ENCODE measurements at regions not wholly inside any gene's neighbourhood (a gene's known extent, or its start where the extent isn't known, plus 50 kb on each side); places are given as distances from the start of the nearest gene placed in this dataset.
"Not testable (repeated sequence)": the region's sequence is repeated elsewhere in the genome, so short reads cannot be mapped to it uniquely, and the experiment has no call there.

- TF ChIP-seq CTCF (IDR thresholded peaks at IDR 0.05; ENCODE audit: unreplicated experiment), result no peak
- no peaks in the 10 kb centered on the region for H3K36me3 Mint-ChIP-seq
- no peaks in the 10 kb centered on the region for H3K9me3 Mint-ChIP-seq
- no peak for DNase-seq (ENCODE audit: low spot score in 2 of 2, unreplicated experiment in 2 of 2)
- no peak overlapping the region for H3K4me3 Mint-ChIP-seq
- H3K4me1 Mint-ChIP-seq, result no peaks in the 10 kb centered on the region
- H3K27ac Mint-ChIP-seq, result no peak overlapping the region
- H3K27me3 Mint-ChIP-seq (ENCODE audit: low read depth), result peaks cover 3% of the 10 kb centered on the region
Measured at GRCh38 chr6:167420177-167420576, 95.3 kb downstream of the TTLL2 start.

- no peak for DNase-seq (ENCODE audit: low spot score in 2 of 2, unreplicated experiment in 2 of 2)
- Mint-ChIP-seq H3K27me3 (ENCODE audit: low read depth) (peaks cover 3% of the 10 kb centered on the region), H3K4me3 (no peak overlapping the region), H3K27ac (no peak overlapping the region), H3K4me1 (no peaks in the 10 kb centered on the region), H3K9me3 (no peaks in the 10 kb centered on the region), H3K36me3 (no peaks in the 10 kb centered on the region)
- no peak for TF ChIP-seq CTCF (IDR thresholded peaks at IDR 0.05; ENCODE audit: unreplicated experiment)
Measured at GRCh38 chr6:167420858-167421766, 96.2 kb downstream of the TTLL2 start.

GRCh38 chr6:167421944-167422343, 97.1 kb downstream of the TTLL2 start:
- not testable (repeated sequence) for H3K4me3 Mint-ChIP-seq; H3K4me1 Mint-ChIP-seq; H3K27me3 Mint-ChIP-seq (ENCODE audit: low read depth); H3K27ac Mint-ChIP-seq; H3K36me3 Mint-ChIP-seq; DNase-seq (ENCODE audit: low spot score in 2 of 2, unreplicated experiment in 2 of 2); H3K9me3 Mint-ChIP-seq

- no peak for TF ChIP-seq CTCF (IDR thresholded peaks at IDR 0.05; ENCODE audit: unreplicated experiment)
- no peak overlapping the region for H3K27ac Mint-ChIP-seq
- H3K27me3 Mint-ChIP-seq (ENCODE audit: low read depth), result peaks cover 3% of the 10 kb centered on the region
- H3K4me1 Mint-ChIP-seq, result no peaks in the 10 kb centered on the region
- no peaks in the 10 kb centered on the region for H3K9me3 Mint-ChIP-seq
- no peak overlapping the region for H3K4me3 Mint-ChIP-seq
- no peak for DNase-seq (ENCODE audit: low spot score in 2 of 2, unreplicated experiment in 2 of 2)
- H3K36me3 Mint-ChIP-seq, result no peaks in the 10 kb centered on the region
Measured at GRCh38 chr6:167422934-167423333, 98.0 kb downstream of the TTLL2 start.

- Mint-ChIP-seq H3K4me1 (no peaks in the 10 kb centered on the region), H3K9me3 (peaks cover 1% of the 10 kb centered on the region), H3K27ac (no peak overlapping the region), H3K4me3 (no peak overlapping the region), H3K27me3 (ENCODE audit: low read depth) (peaks cover 7% of the 10 kb centered on the region), H3K36me3 (no peaks in the 10 kb centered on the region)
- no peak for DNase-seq (ENCODE audit: low spot score in 2 of 2, unreplicated experiment in 2 of 2)
- TF ChIP-seq CTCF (IDR thresholded peaks at IDR 0.05; ENCODE audit: unreplicated experiment), result no peak
Measured at GRCh38 chr6:167424060-167424673, 99.3 kb downstream of the TTLL2 start.

- H3K9me3 Mint-ChIP-seq, result peaks cover 5% of the 10 kb centered on the region
- peaks cover 9% of the 10 kb centered on the region for H3K27me3 Mint-ChIP-seq (ENCODE audit: low read depth)
- DNase-seq (ENCODE audit: low spot score in 2 of 2, unreplicated experiment in 2 of 2), result no peak
- H3K36me3 Mint-ChIP-seq, result no peaks in the 10 kb centered on the region
- H3K4me3 Mint-ChIP-seq, result no peak overlapping the region
- TF ChIP-seq CTCF (IDR thresholded peaks at IDR 0.05; ENCODE audit: unreplicated experiment), result no peak
- H3K27ac Mint-ChIP-seq, result no peak overlapping the region
- no peaks in the 10 kb centered on the region for H3K4me1 Mint-ChIP-seq
Measured at GRCh38 chr6:167424700-167425099, 99.8 kb downstream of the TTLL2 start.

All from mesothelial cell of epicardium (in vitro differentiated cells).